Neuronal stem cell (in vitro differentiated cells): ENCODE measurements at regions not wholly inside any gene's neighbourhood (a gene's known extent, or its start where the extent isn't known, plus 50 kb on each side); places are given as distances from the start of the nearest gene placed in this dataset.

Experiments used
- DNase-seq: peaks from one replicate; pipeline ENCODE4 v3.0.0-alpha.2; 2013; ENCODE audit warnings: low spot score
- H2AFZ ChIP-seq: one replicate; pipeline ENCODE4 v1.6.1; 2013; ENCODE audit warnings: mild to moderate bottlenecking, low read length, inconsistent platforms
- H2AK5ac ChIP-seq: 2 replicates; pipeline ENCODE4 v1.6.1; 2013; ENCODE audit warnings: low read depth, mild to moderate bottlenecking, inconsistent platforms, low read length, moderate library complexity, mixed read lengths
- H2BK120ac ChIP-seq: 2 replicates; pipeline ENCODE4 v1.6.1; 2013; ENCODE audit warnings: low read depth, mild to moderate bottlenecking, inconsistent platforms, low read length, moderate library complexity, mixed read lengths
- H2BK12ac ChIP-seq: one replicate; pipeline ENCODE4 v1.6.1; 2013; ENCODE audit warnings: low read length, inconsistent platforms
- H2BK15ac ChIP-seq: 2 replicates; pipeline ENCODE4 v1.6.1; 2013; ENCODE audit warnings: mild to moderate bottlenecking, low read length, inconsistent platforms, mixed read lengths
- H2BK5ac ChIP-seq: one replicate; pipeline ENCODE4 v1.6.1; 2013; ENCODE audit warnings: inconsistent platforms, mild to moderate bottlenecking, low read length, moderate library complexity
- H3K14ac ChIP-seq: one replicate; pipeline ENCODE4 v1.6.1; 2013; ENCODE audit warnings: low read length, inconsistent platforms
- H3K18ac ChIP-seq: 2 replicates; pipeline ENCODE4 v1.6.1; 2013; ENCODE audit warnings: low read length, inconsistent platforms
- H3K23ac ChIP-seq: 2 replicates; pipeline ENCODE4 v1.6.1; 2013; ENCODE audit warnings: low read depth, mild to moderate bottlenecking, mixed read lengths, low read length, inconsistent platforms; ENCODE audit not compliant: poor library complexity
- H3K27ac ChIP-seq: replicated peaks from 3 replicates; pipeline ENCODE4 v1.5.1; 2013; ENCODE audit warnings: low read length, inconsistent platforms
- H3K27me3 ChIP-seq, 3 experiments: 2 replicates each; pipeline ENCODE4 v1.6.1; 2013; ENCODE audit warnings: low read length in 3 of 3, mild to moderate bottlenecking in 2 of 3, inconsistent platforms in 1 of 3, low read depth in 1 of 3, mixed read lengths in 1 of 3, moderate library complexity in 1 of 3; ENCODE audit not compliant: control insufficient read depth in 3 of 3, insufficient read depth in 3 of 3
- H3K36me3 ChIP-seq, 2 donors: replicated peaks in 1 of 2; 2 replicates each; pipeline ENCODE4 v1.6.1; 2013; ENCODE audit warnings: low read length in 2 of 2; ENCODE audit not compliant: control insufficient read depth in 2 of 2, insufficient read depth in 2 of 2
- H3K4ac ChIP-seq: 2 replicates; pipeline ENCODE4 v1.6.1; 2013; ENCODE audit warnings: inconsistent platforms, mild to moderate bottlenecking, low read length, moderate library complexity
- H3K4me1 ChIP-seq, 2 donors: 1 replicate in 1 of 2; 2 replicates in 1 of 2; pipeline ENCODE4 v1.6.1; 2013; ENCODE audit warnings: low read length in 2 of 2, low read depth in 1 of 2; ENCODE audit not compliant: control insufficient read depth in 2 of 2, insufficient read depth in 1 of 2
- H3K4me2 ChIP-seq: one replicate; pipeline ENCODE4 v1.6.1; 2013; ENCODE audit warnings: mild to moderate bottlenecking, low read length, inconsistent platforms; ENCODE audit not compliant: insufficient read depth, poor library complexity, severe bottlenecking
- H3K4me3 ChIP-seq, 2 donors: 2 replicates each; pipeline ENCODE4 v1.5.1; 2013; ENCODE audit warnings: low read length in 2 of 2, mild to moderate bottlenecking in 2 of 2, inconsistent platforms in 1 of 2, moderate library complexity in 1 of 2
- H3K79me1 ChIP-seq: one replicate; pipeline ENCODE4 v1.6.1; 2013; ENCODE audit warnings: low read depth, mild to moderate bottlenecking, inconsistent platforms, low read length, moderate library complexity
- H3K9ac ChIP-seq: one replicate; pipeline ENCODE4 v1.6.1; 2013; ENCODE audit warnings: mild to moderate bottlenecking, low read depth, low read length, inconsistent platforms; ENCODE audit not compliant: poor library complexity
- H3K9me3 ChIP-seq, 2 donors: replicated peaks in 1 of 2; 2 replicates each; pipeline versions ENCODE3 to v1.6.1; 2013; ENCODE audit warnings: low read length in 2 of 2, mild to moderate bottlenecking in 2 of 2, inconsistent platforms in 1 of 2, low read depth in 1 of 2, mixed read lengths in 1 of 2, moderate library complexity in 1 of 2; ENCODE audit not compliant: control insufficient read depth in 2 of 2, insufficient read depth in 1 of 2
- H4K8ac ChIP-seq: one replicate; pipeline ENCODE4 v1.6.1; 2013; ENCODE audit warnings: low read depth, mild to moderate bottlenecking, inconsistent platforms, low read length, moderate library complexity
- H4K91ac ChIP-seq: one replicate; pipeline ENCODE4 v1.6.1; 2013; ENCODE audit warnings: low read length, low read depth, mild to moderate bottlenecking, inconsistent platforms; ENCODE audit not compliant: poor library complexity
- WGBS, 2 donors: extraction: QIAGEN DNeasy Blood & Tissue Kit; methylation state at CpG; one replicate each; pipeline ENCODE4 v1.1.7; 2013; ENCODE audit warnings: missing lambda C conversion rate in 2 of 2, mixed read lengths in 1 of 2; ENCODE audit not compliant: insufficient read length in 2 of 2, insufficient replicate concordance in 1 of 2; ENCODE audit errors: extremely low coverage in 2 of 2; 5-methylcytosine and 5-hydroxymethylcytosine counted together

DNA sequence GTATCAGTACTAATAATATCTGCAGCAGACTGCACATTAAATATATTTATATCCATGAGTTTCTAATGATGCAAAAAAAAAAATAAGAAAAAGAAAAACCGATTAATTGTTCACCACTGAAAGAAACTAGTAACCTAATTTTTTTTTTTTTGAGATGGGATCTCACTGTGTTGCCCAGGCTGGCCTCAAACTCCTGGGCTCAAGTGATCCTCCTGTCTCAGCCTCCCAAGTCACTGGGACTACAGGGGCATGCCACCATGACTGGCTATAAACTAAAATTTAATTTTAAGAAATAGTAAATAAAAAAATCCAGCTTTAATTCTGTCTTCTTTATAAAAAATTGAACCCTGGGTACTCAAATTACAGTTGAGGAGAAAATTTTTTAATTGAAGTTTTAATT lies 358.2 kb downstream of the QKI start:
- Histone ChIP-seq H3K4me1 (peaks cover 0 to 9% of the 10 kb centered on the region in 2 donors), H3K27ac (no peak overlapping the region), H2BK5ac (no peak overlapping the region), H2BK120ac (no peak overlapping the region), H3K9me3 (peaks cover 0 to 2% of the 10 kb centered on the region in 2 donors), H4K8ac (no peak overlapping the region), H3K36me3 (no peaks in the 10 kb centered on the region), H3K14ac (no peak overlapping the region), H2BK12ac (no peak overlapping the region), H2BK15ac (no peak overlapping the region), H2AFZ (no peak overlapping the region), H3K23ac (no peak overlapping the region), H2AK5ac (no peak overlapping the region), H3K4me3 (no peak overlapping the region), H3K4ac (no peak overlapping the region), H3K9ac (no peak overlapping the region), H3K18ac (no peak overlapping the region), H3K27me3 (no peaks in the 10 kb centered on the region), H3K79me1 (no peaks in the 10 kb centered on the region), H3K4me2 (no peak overlapping the region), H4K91ac (no peak overlapping the region)
- no CpG with 5 or more reads among the region's 1 CpG for WGBS, 2 donors
- DNase-seq, result no peak

DNA sequence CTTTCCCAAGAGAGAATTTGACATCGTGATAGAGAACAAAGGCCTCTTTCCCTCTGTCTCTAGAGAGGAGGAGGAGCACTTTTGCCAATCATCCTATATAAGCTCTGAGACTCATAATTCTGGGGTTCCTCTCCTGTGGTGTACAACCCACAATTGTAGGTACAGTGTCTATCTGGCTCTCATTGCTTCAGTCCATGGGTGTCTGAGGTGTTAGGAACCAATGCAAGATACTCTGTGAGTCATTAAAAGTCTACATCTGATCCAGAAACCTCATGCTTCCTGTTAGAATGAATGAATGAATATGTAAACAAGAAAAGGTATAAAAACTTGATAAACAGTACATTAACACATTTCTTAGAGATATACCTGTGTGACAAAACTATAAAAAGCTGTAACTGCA lies 356.7 kb downstream of the QKI start:
- no peak overlapping the region for H2BK12ac ChIP-seq
- no peak overlapping the region for H3K9ac ChIP-seq
- H3K18ac ChIP-seq, result no peak overlapping the region
- H3K27ac ChIP-seq, result no peak overlapping the region
- no peak overlapping the region for H3K14ac ChIP-seq
- no peak overlapping the region for H3K23ac ChIP-seq
- H2BK15ac ChIP-seq, result no peak overlapping the region
- H4K8ac ChIP-seq, result no peak overlapping the region
- no peak overlapping the region for H4K91ac ChIP-seq
- no peak overlapping the region for H2BK120ac ChIP-seq
- H3K9me3 ChIP-seq, result peaks cover 0 to 7% of the 10 kb centered on the region in 2 donors
- H3K4me3 ChIP-seq, result no peak overlapping the region
- H2BK5ac ChIP-seq, result no peak overlapping the region
- H2AFZ ChIP-seq, result no peak overlapping the region
- H3K4me1 ChIP-seq, result peaks cover 0 to 4% of the 10 kb centered on the region in 2 donors
- no peak overlapping the region for H2AK5ac ChIP-seq
- WGBS, 2 donors, result no CpG with 5 or more reads among the region's 1 CpG
- DNase-seq, result no peak
- no peaks in the 10 kb centered on the region for H3K27me3 ChIP-seq
- H3K4me2 ChIP-seq, result no peak overlapping the region
- no peaks in the 10 kb centered on the region for H3K79me1 ChIP-seq
- no peaks in the 10 kb centered on the region for H3K36me3 ChIP-seq
- H3K4ac ChIP-seq, result no peak overlapping the region

DNA sequence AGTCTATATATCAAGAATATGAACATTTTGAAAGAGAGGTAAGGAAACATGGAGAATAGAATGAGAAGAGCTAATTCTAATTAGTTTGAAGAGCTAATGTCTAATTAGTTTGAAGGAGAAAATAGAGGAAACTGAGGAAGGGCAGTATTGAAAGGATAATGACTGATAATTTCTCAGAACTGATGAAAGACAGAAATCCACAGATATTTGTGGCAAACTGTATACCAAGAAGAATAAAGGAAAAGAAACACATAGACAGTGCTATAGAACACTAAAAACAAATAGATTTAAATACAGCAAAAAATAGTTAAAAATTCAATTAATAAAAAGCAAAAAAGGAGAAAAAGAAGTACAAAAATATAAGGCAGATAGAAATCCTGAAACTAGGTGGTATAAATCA lies 354.4 kb downstream of the QKI start:
- Histone ChIP-seq H3K9me3 (peaks cover 0 to 6% of the 10 kb centered on the region in 2 donors), H3K36me3 (no peaks in the 10 kb centered on the region), H2AFZ (no peak overlapping the region), H3K9ac (no peak overlapping the region), H3K79me1 (no peaks in the 10 kb centered on the region), H3K4me1 (peaks cover 4 to 13% of the 10 kb centered on the region in 2 donors), H3K4me2 (no peak overlapping the region), H3K27ac (no peak overlapping the region), H3K23ac (no peak overlapping the region), H2BK5ac (no peak overlapping the region), H2BK15ac (no peak overlapping the region), H2AK5ac (no peak overlapping the region), H3K4ac (no peak overlapping the region), H3K18ac (no peak overlapping the region), H4K91ac (no peak overlapping the region), H2BK12ac (no peak overlapping the region), H2BK120ac (no peak overlapping the region), H3K14ac (no peak overlapping the region), H3K4me3 (no peak overlapping the region), H3K27me3 (no peaks in the 10 kb centered on the region), H4K8ac (no peak overlapping the region)
- no peak for DNase-seq

DNA sequence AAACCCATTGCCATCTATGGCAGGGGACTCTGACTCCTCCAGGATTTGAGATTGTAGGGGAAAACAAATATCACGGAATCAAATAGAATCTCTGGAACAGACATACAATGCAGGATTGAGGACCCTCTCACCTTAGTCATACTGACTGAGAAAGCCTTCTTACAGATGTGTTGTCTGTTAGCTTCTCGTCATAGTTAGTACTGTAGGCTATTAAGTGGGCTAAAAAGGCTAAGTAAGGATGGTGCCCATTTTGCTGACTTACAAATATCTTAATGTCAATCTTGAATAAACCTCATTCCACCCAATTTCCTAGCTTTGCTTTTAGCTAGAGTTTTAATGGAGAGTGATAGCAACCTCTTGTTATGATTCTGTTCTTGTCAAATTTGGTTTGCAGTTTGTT lies 352.4 kb downstream of the QKI start:
- Histone ChIP-seq H2BK120ac (no peak overlapping the region), H3K36me3 (no peaks in the 10 kb centered on the region), H3K14ac (no peak overlapping the region), H3K27ac (no peak overlapping the region), H2BK5ac (no peak overlapping the region), H2AFZ (no peak overlapping the region), H3K27me3 (no peaks in the 10 kb centered on the region), H3K4ac (no peak overlapping the region), H2BK15ac (no peak overlapping the region), H4K8ac (no peak overlapping the region), H2AK5ac (no peak overlapping the region), H3K4me2 (no peak overlapping the region), H2BK12ac (no peak overlapping the region), H3K4me3 (no peak overlapping the region), H3K9ac (no peak overlapping the region), H3K9me3 (peaks cover 0 to 4% of the 10 kb centered on the region in 2 donors), H3K79me1 (no peaks in the 10 kb centered on the region), H3K23ac (no peak overlapping the region), H3K18ac (no peak overlapping the region), H4K91ac (no peak overlapping the region), H3K4me1 (peaks cover 4 to 13% of the 10 kb centered on the region in 2 donors)
- no peak for DNase-seq
- no CpG with 5 or more reads among the region's 2 CpGs for WGBS, 2 donors
